ENCODE measurements at regions not wholly inside any gene's neighbourhood (a gene's known extent, or its start where the extent isn't known, plus 50 kb on each side); places are given as distances from the start of the nearest gene placed in this dataset.
"Not testable (repeated sequence)": the region's sequence is repeated elsewhere in the genome, so short reads cannot be mapped to it uniquely, and the experiment has no call there.

DNA sequence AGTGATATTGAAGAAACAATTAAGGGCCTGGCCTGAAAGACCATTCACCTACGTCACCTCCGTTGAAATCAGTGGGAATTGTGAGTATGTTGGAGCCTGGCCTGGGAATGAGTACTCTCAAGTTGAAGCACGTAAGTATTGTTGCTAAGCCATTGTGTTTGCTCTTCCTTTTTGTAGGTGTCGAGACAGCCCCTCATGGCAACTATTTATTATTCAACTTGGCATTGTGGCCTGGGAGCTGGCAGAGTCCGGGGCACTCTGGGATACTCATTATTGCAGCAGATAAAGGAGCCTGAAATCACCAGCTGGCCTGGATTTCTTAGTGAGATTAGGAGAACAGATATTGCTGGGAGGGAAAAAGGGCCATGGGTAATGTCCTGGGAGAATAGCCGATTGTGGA, 147.4 kb downstream of the C12orf75 start:
- no peak overlapping the region for H3K4me3 Mint-ChIP-seq
- H3K27me3 Mint-ChIP-seq: peaks cover 13 to 17% of the 10 kb centered on the region in 2 donors
- H3K27ac Mint-ChIP-seq: no peak overlapping the region
- no peaks in the 10 kb centered on the region for H3K9me3 Mint-ChIP-seq
- no peaks in the 10 kb centered on the region for H3K4me1 Mint-ChIP-seq (ENCODE audit: low read depth in 2 of 2)
- ATAC-seq (replicated peaks) (no peak), DNase-seq (no peak)
- H3K36me3 Mint-ChIP-seq (ENCODE audit: insufficient read depth): no peaks in the 10 kb centered on the region

DNA sequence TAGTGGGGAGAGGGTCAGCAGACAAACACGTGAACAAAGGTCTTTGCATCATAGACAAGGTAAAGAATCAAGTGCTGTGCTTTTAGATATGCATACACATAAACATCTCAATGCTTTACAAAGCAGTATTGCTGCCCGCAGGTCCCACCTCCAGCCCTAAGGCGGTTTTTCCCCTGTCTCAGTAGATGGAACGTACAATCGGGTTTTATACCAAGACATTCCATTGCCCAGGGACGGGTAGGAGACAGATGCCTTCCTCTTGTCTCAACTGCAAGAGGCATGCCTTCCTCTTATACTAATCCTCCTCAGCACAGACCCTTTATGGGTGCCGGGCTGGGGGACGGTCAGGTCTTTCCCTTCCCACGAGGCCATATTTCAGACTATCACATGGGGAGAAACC, 148.3 kb downstream of the C12orf75 start:
- not testable (repeated sequence) for DNase-seq; H3K27ac Mint-ChIP-seq; ATAC-seq (replicated peaks); H3K4me3 Mint-ChIP-seq; H3K4me1 Mint-ChIP-seq (ENCODE audit: low read depth in 2 of 2); H3K9me3 Mint-ChIP-seq; H3K36me3 Mint-ChIP-seq (ENCODE audit: insufficient read depth)
- H3K27me3 Mint-ChIP-seq: peaks cover 13 to 17% of the 10 kb centered on the region in 2 donors

DNA sequence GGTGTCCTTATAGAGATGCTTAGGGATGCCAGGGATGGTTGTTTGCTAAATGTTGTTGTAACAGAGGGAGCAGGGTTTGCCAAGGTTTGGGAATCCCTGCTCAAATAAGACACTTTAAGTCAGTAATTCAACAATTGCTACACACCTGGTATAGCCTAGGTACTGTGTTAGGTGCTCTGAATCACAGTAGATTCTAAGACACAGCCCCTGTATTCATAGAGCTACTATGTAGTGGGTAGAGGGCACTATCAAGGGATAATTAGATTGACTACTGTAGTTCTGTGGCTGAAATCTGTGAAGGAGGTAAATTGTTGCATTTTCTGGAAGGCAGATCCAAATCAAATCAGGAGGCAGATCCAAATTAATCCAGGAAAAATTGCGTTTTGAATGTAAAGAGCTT, 149.2 kb downstream of the C12orf75 start:
- Mint-ChIP-seq H3K36me3 (ENCODE audit: insufficient read depth) (no peaks in the 10 kb centered on the region), H3K27me3 (peaks cover 6 to 8% of the 10 kb centered on the region in 2 donors), H3K27ac (no peak overlapping the region), H3K4me1 (ENCODE audit: low read depth in 2 of 2) (no peaks in the 10 kb centered on the region), H3K9me3 (no peaks in the 10 kb centered on the region), H3K4me3 (no peak overlapping the region)
- ATAC-seq (replicated peaks) (no peak), DNase-seq (no peak)

DNA sequence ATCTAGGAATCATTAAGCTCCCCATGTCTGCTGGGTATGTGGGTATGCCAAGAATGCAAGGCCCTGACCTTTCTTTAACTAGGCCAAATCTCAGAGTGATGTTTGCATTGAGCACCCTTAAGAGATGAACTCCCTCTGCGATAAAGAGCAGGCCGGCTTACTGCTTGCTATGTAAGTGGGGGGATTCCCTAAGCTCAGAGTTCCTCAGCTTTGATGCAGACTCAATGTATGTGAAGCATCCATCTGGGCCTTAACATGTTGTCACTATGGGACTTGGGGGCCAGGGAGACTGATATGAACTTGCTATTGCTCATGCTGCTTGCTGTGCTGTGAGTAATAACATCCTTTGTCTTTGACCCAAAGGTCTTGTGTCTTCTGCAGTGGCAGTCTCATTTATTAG, 149.7 kb downstream of the C12orf75 start:
- Mint-ChIP-seq H3K27me3 (peaks cover 6% of the 10 kb centered on the region in 2 donors), H3K4me3 (no peak overlapping the region), H3K27ac (no peak overlapping the region), H3K4me1 (ENCODE audit: low read depth in 2 of 2) (no peaks in the 10 kb centered on the region), H3K36me3 (ENCODE audit: insufficient read depth) (no peaks in the 10 kb centered on the region), H3K9me3 (no peaks in the 10 kb centered on the region)
- ATAC-seq (replicated peaks) (no peak), DNase-seq (no peak)

DNA sequence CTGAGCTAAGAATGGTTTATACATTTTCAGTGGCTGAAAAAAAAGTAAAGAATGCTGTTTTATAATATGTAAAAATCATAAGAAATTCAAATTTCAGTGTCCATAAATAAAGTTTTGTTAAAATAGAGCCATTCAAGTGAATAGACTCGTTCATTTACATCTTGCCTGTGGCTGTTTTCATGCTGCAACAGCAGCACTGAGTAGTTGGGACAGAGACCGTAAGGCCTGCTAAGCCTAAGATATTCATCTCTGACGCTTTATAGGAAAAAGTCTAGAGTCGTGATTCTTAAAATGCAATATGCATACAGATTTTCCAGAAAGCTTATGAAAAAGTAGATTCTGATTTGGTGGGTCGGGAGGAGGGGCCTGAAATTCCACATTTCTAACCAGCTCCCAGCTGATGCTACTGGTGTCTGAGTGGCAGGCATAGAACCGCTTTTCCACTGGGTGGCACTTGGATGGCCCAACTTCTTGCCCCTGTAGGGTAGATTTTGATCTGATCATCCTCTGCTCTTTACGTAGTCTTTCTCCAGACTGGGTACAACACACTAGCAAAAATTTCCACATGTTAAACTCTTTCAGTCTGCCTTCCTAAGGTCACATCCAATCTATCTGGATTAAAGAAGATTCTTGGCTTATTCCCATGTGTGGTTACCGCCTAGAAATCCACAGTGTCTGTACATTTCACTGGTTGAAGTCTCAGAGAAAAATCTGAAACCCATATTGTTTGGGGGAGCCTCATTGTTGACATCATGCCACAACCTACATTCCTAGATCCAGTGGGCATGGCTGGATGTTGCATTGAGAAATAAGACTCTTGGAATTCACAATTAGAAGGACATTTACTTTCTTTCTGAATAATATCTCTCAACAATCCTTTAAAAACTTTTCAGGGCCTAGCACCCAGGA, 151.2 kb downstream of the C12orf75 start:
- Mint-ChIP-seq H3K4me3 (no peak overlapping the region), H3K36me3 (ENCODE audit: insufficient read depth) (no peaks in the 10 kb centered on the region), H3K4me1 (ENCODE audit: low read depth in 2 of 2) (no peaks in the 10 kb centered on the region), H3K27me3 (peaks cover 6% of the 10 kb centered on the region in 2 donors), H3K27ac (no peak overlapping the region), H3K9me3 (no peaks in the 10 kb centered on the region)
- ATAC-seq (replicated peaks): no peak
- DNase-seq: no peak

DNA sequence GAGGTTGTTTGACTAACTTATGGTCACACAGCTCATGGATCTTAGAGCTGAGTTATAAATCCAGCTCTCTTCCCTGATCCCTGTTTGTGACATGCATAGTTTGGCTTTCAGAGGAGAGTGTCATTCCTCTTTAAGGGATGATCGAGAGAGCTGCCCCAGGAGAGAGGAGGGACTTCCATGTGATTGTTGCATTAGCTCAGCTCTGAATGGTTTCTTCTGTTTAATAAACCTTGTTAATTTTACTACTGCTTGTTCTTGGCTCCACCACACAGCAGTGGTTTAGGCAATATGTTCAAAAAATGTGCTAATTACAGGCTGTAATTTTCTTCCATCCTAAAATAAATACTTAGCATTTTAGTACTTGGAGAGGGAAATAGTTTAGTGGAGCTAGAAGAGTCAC, 152.5 kb downstream of the C12orf75 start:
- DNase-seq (no peak), ATAC-seq (replicated peaks) (no peak)
- Mint-ChIP-seq H3K4me3 (no peak overlapping the region), H3K4me1 (ENCODE audit: low read depth in 2 of 2) (no peaks in the 10 kb centered on the region), H3K27ac (no peak overlapping the region), H3K36me3 (ENCODE audit: insufficient read depth) (no peaks in the 10 kb centered on the region), H3K27me3 (peaks cover 6% of the 10 kb centered on the region in 2 donors), H3K9me3 (no peaks in the 10 kb centered on the region)

DNA sequence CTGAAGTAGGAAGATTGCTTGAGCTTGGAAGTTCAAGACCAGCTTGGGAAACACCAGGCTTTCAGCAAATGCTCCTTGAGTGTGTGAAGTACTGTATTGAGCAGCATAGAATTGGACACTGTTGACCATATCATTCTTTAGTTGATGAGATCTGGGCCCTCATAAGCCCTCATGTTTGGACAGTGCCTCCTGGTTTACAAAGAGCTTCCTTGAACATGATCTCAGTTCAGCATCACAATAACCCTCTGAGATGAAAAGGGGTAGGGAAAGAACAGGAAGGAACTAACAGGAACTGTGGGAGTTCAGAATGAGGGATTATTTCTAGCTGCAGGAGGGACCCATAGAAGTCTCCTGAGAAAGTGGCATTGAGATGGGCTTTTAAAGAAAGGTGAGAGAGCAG, 153.2 kb downstream of the C12orf75 start:
- Mint-ChIP-seq H3K9me3 (no peaks in the 10 kb centered on the region), H3K36me3 (ENCODE audit: insufficient read depth) (no peaks in the 10 kb centered on the region), H3K4me1 (ENCODE audit: low read depth in 2 of 2) (no peaks in the 10 kb centered on the region), H3K27ac (no peak overlapping the region), H3K27me3 (no peaks in the 10 kb centered on the region), H3K4me3 (no peak overlapping the region)
- ATAC-seq (replicated peaks): no peak
- DNase-seq: no peak

DNA sequence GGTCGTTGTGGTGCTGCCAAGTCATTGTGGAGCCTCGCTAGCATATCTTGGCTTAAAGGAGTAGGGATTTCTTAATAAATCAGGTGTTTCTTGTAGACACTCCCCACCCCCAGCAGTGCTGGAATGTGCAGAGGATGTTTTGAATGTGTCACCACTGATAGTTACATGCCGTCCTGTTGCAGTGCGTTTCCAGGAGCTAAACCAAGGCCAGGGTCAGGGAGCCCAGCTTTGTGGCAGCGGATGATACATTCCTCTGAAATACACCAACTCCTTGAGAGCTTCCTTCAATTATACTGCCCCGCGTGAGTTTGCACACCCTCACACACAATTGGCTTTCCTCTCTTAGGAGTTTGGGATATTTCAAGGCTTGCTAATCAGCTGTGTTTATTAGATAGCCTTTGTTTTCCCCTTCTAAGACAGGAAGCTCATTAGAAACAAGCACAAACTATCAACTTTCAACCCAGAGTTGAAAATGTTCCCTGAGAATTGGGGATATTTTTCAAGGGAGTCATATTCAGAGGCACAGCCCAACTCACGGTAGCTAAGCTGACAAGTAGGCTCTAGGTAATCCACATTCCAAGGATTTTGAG, 154.9 kb downstream of the C12orf75 start:
- Mint-ChIP-seq H3K36me3 (ENCODE audit: insufficient read depth) (no peaks in the 10 kb centered on the region), H3K27me3 (no peaks in the 10 kb centered on the region), H3K27ac (no peak overlapping the region), H3K4me1 (ENCODE audit: low read depth in 2 of 2) (no peaks in the 10 kb centered on the region), H3K9me3 (no peaks in the 10 kb centered on the region), H3K4me3 (no peak overlapping the region)
- ATAC-seq (replicated peaks) (no peak), DNase-seq (no peak)

DNA sequence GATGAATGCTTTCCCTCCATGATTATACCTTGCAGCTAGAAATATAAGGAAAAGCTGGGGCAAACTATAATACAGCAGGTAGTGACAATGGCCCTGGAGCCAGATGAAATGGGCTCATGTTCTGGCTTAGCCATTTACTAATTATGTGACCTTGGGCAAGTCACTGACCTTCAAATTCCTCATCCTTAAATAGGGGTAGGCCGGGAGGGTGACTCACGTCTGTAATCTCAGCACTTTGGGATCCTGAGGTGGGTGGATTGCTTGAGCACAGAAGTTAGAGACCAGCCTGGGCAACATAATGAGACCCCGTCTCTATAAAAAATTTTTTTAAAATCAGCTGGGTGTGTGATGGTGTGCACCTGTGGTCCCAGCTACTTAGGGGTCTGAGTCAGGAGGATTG, 155.4 kb downstream of the C12orf75 start:
- DNase-seq: no peak
- Mint-ChIP-seq H3K9me3 (no peaks in the 10 kb centered on the region), H3K36me3 (ENCODE audit: insufficient read depth) (no peaks in the 10 kb centered on the region), H3K27me3 (no peaks in the 10 kb centered on the region), H3K27ac (no peak overlapping the region), H3K4me3 (no peak overlapping the region), H3K4me1 (ENCODE audit: low read depth in 2 of 2) (no peaks in the 10 kb centered on the region)
- ATAC-seq (replicated peaks): no peak

DNA sequence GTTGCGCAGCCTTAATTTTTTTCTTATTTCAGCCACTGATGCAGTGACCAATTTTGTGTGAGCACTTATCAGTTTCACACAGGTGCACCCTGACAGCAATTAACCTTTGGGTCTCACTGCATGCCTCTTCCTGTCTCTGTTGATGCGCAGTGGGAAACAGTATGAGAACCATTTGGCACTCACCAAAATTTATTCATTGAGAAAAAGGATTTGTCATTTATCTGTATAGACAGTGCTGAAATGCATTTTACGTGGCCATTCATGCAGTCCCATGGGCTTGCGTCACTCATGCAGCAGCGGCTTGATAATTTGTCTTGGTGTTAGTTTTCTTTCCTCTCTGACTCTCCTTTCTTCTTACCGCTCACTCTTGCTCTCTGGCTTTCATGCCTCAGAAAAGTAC, 157.5 kb downstream of the C12orf75 start:
- ATAC-seq (replicated peaks) (no peak), DNase-seq (no peak)
- H3K36me3 Mint-ChIP-seq (ENCODE audit: insufficient read depth): no peaks in the 10 kb centered on the region
- H3K27me3 Mint-ChIP-seq: peaks cover 0 to 3% of the 10 kb centered on the region in 2 donors
- no peaks in the 10 kb centered on the region for H3K4me1 Mint-ChIP-seq (ENCODE audit: low read depth in 2 of 2)
- H3K27ac Mint-ChIP-seq: no peak overlapping the region
- H3K9me3 Mint-ChIP-seq: no peaks in the 10 kb centered on the region
- H3K4me3 Mint-ChIP-seq: no peak overlapping the region

DNA sequence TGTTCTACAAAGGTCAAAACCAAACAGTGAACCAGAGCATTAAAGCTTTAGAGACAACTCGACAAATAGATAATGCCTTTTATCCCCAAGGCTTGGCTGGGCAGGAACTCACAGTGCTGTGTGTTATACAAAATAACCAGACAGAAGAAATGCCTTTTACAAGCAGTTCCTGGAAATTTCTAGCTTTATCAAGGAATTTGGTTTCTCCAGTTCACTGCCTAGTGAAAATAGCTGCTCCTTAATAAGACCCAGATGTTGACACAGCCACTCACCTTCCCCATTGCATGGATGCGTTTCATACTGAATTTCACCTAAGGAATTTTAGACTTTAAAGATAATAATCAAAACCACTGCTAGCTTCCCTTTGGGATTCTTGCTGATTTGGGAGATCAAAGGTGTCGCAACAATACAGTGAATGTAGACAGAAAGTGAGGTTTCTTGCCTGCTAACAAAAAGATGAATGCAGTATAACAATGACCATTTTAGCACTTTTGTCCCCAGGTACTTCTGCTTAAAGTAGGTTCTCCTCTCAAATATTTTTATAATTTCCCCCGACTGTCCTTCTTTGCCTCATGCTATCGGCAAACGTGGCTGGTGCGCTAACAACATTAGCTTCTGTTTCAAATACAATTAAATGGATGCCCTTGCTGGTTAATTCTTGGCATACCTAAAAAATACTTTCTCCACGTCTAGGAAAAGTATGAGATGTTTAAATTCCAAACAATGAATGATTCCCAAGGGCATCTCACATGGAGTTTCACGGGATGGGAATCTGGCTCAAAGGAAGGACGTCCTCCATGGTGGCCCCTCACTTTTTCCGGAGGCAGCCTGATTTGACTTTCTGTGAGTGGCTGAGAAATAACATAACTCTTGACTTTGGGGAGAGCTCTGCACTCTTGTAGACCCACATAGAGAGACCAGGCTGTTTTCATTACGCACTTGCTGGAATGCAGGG, 162.4 kb downstream of the C12orf75 start:
- Mint-ChIP-seq H3K4me3 (no peak overlapping the region), H3K36me3 (ENCODE audit: insufficient read depth) (no peaks in the 10 kb centered on the region), H3K27me3 (peaks cover 0 to 20% of the 10 kb centered on the region in 2 donors), H3K9me3 (peaks cover 4 to 10% of the 10 kb centered on the region in 2 donors), H3K4me1 (ENCODE audit: low read depth in 2 of 2) (no peaks in the 10 kb centered on the region), H3K27ac (no peak overlapping the region)
- DNase-seq: no peak
- no peak for ATAC-seq (replicated peaks)

DNA sequence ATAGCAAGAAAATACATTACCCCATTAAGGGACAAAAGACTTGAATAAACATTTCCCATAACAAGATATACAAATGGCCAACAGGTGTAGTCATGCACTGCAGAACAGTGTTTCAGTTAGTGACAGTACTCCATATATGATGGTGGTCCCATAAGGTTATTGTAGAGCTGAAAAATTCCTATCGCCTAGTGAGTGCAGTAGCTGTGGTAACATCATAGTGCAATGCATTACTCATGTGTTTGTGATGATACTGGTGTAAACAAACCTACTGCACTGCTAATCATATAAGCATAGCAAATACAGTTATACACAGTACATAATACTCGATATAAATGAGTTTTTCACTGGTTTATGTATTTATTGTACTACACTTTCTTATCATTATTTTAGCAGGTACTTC, 168.7 kb downstream of the C12orf75 start:
- Mint-ChIP-seq H3K27me3 (peaks cover 12 to 36% of the 10 kb centered on the region in 2 donors), H3K4me1 (ENCODE audit: low read depth in 2 of 2) (no peaks in the 10 kb centered on the region), H3K9me3 (peaks cover 4 to 10% of the 10 kb centered on the region in 2 donors), H3K4me3 (no peak overlapping the region), H3K36me3 (ENCODE audit: insufficient read depth) (no peaks in the 10 kb centered on the region), H3K27ac (no peak overlapping the region)
- ATAC-seq (replicated peaks) (no peak), DNase-seq (no peak)

DNA sequence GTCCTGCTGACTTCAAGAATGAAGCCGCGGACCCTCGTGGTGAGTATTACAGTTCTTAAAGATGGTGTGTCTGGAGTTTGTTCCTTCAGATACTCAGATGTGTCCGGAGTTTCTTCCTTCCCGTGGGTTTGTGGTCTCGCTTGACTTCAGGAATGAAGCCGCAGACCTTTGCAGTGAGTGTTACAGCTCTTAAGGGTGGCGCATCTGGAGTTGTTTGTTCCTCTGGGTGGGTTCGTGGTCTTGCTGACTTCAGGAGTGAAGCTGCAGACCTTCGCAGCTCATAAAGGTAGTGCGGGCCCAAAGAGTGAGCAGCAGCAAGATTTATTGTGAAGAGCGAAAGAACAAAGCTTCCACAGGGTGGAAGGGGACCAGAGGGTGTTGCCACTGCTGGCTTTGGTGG, 170.2 kb downstream of the C12orf75 start:
- not testable (repeated sequence) for H3K4me1 Mint-ChIP-seq (ENCODE audit: low read depth in 2 of 2); H3K9me3 Mint-ChIP-seq; H3K36me3 Mint-ChIP-seq (ENCODE audit: insufficient read depth); H3K4me3 Mint-ChIP-seq; DNase-seq; ATAC-seq (replicated peaks); H3K27ac Mint-ChIP-seq
- peaks cover 16 to 33% of the 10 kb centered on the region in 2 donors for H3K27me3 Mint-ChIP-seq

All from effector memory CD8-positive, alpha-beta T cell (primary cell).